ENCODE measurements at regions not wholly inside any gene's neighbourhood (a gene's known extent, or its start where the extent isn't known, plus 50 kb on each side); places are given as distances from the start of the nearest gene placed in this dataset.

- Histone ChIP-seq H3K4me2 (replicated peaks; ENCODE audit: extremely low read depth, low read length, poor library complexity, severe bottlenecking) (no peak overlapping the region), H3K79me2 (ENCODE audit: insufficient read depth, low read length) (no peaks in the 10 kb centered on the region), H3K27ac (ENCODE audit: low read depth in 1 of 2, low read length in 2 of 2) (peak overlapping the region in 1 of 2 donors; percentile 11), H3K9ac (ENCODE audit: insufficient read depth, low read length, poor library complexity, severe bottlenecking) (no peak overlapping the region), H3K27me3 (ENCODE audit: control insufficient read depth in 2 of 2, insufficient read depth in 2 of 2, low read length in 2 of 2) (no peaks in the 10 kb centered on the region), H4K20me1 (ENCODE audit: insufficient read depth, low read length) (no peaks in the 10 kb centered on the region), H3K9me3 (replicated peaks in 1 of 2; ENCODE audit: control insufficient read depth in 1 of 2, insufficient read depth in 1 of 2, low read length in 2 of 2) (no peaks in the 10 kb centered on the region), H3K4me1 (ENCODE audit: control insufficient read depth in 1 of 2, insufficient read depth in 2 of 2, low read length in 2 of 2) (peaks cover 21 to 38% of the 10 kb centered on the region in 2 donors), H3K4me3 (replicated peaks in 1 of 3; ENCODE audit: low read depth in 2 of 3, low read length in 3 of 3) (no peak overlapping the region), H3K36me3 (replicated peaks in 1 of 2; ENCODE audit: control insufficient read depth in 1 of 2, insufficient read depth in 2 of 2, low read length in 2 of 2) (no peaks in the 10 kb centered on the region), H2AFZ (ENCODE audit: insufficient read depth, low read depth, low read length, poor library complexity, severe bottlenecking) (no peak overlapping the region)
- TF ChIP-seq, protein P1, sequence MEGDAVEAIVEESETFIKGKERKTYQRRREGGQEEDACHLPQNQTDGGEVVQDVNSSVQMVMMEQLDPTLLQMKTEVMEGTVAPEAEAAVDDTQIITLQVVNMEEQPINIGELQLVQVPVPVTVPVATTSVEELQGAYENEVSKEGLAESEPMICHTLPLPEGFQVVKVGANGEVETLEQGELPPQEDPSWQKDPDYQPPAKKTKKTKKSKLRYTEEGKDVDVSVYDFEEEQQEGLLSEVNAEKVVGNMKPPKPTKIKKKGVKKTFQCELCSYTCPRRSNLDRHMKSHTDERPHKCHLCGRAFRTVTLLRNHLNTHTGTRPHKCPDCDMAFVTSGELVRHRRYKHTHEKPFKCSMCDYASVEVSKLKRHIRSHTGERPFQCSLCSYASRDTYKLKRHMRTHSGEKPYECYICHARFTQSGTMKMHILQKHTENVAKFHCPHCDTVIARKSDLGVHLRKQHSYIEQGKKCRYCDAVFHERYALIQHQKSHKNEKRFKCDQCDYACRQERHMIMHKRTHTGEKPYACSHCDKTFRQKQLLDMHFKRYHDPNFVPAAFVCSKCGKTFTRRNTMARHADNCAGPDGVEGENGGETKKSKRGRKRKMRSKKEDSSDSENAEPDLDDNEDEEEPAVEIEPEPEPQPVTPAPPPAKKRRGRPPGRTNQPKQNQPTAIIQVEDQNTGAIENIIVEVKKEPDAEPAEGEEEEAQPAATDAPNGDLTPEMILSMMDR (IDR thresholded peaks at IDR 0.05): no peak
- 100% methylated on average over 2 of the region's 5 CpGs for WGBS (ENCODE audit: insufficient coverage)
- no peak overlapping the region for H3K4me3 Mint-ChIP-seq
- H3K4me1 Mint-ChIP-seq: peaks cover 44% of the 10 kb centered on the region
- intact Hi-C loops (cut with micrococcal nuclease): loop anchor here in 1 of 2 donors (10.0 kb wide), 1 partner anchor 47 kb away; no protein-coding TSS in a partner anchor
- H3K27me3 Mint-ChIP-seq (ENCODE audit: low read depth in 3 of 3): no peaks in the 10 kb centered on the region
- H3K27ac Mint-ChIP-seq: no peak overlapping the region
- peaks cover 0 to 5% (median under 1%) of the 10 kb centered on the region in 7 donors for H3K9me3 Mint-ChIP-seq
- peaks cover 0 to 3% of the 10 kb centered on the region in 2 donors for H3K36me3 Mint-ChIP-seq
- no peak for DNase-seq
Observed at GRCh38 chr1:168468042-168468809, 75.6 kb downstream of the XCL2 start.

DNA sequence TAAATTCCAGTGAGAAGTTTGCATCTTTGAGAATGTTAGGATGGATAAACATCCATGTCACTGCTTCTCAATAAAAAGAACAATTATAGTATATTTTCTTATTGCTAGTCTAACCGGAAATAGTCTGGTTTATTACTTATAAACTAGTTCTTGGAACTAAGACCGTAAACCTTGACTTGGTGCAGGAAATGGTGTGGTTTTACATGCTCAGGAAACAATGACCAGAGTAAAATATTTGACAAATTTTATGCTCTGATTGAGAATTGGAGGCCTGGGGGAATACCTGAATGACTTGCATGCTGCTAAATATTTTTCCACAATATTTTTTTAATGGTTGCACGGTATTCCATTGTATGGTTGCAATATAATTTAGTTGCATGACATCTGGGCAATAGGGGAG is 76.3 kb downstream of the XCL2 start:
- peaks cover 21 to 38% of the 10 kb centered on the region in 2 donors for H3K4me1 ChIP-seq (ENCODE audit: control insufficient read depth in 1 of 2, insufficient read depth in 2 of 2, low read length in 2 of 2)
- H3K4me3 ChIP-seq (replicated peaks in 1 of 3; ENCODE audit: low read depth in 2 of 3, low read length in 3 of 3): no peak overlapping the region
- TF ChIP-seq, protein P1 (IDR thresholded peaks at IDR 0.05): no peak
- H3K36me3 ChIP-seq (replicated peaks in 1 of 2; ENCODE audit: control insufficient read depth in 1 of 2, insufficient read depth in 2 of 2, low read length in 2 of 2): no peaks in the 10 kb centered on the region
- Mint-ChIP-seq H3K27me3 (ENCODE audit: low read depth in 3 of 3) (no peaks in the 10 kb centered on the region), H3K4me3 (no peak overlapping the region), H3K27ac (no peak overlapping the region), H3K4me1 (peaks cover 44% of the 10 kb centered on the region), H3K9me3 (peaks cover 0 to 5% (median 4%) of the 10 kb centered on the region in 7 donors), H3K36me3 (no peaks in the 10 kb centered on the region)
- no peaks in the 10 kb centered on the region for H3K27me3 ChIP-seq (ENCODE audit: control insufficient read depth in 2 of 2, insufficient read depth in 2 of 2, low read length in 2 of 2)
- no peak overlapping the region for H3K4me2 ChIP-seq (replicated peaks; ENCODE audit: extremely low read depth, low read length, poor library complexity, severe bottlenecking)
- no peaks in the 10 kb centered on the region for H4K20me1 ChIP-seq (ENCODE audit: insufficient read depth, low read length)
- peak overlapping the region; percentile 52 for H2AFZ ChIP-seq (ENCODE audit: insufficient read depth, low read depth, low read length, poor library complexity, severe bottlenecking)
- H3K79me2 ChIP-seq (ENCODE audit: insufficient read depth, low read length): no peaks in the 10 kb centered on the region
- peak overlapping the region in 1 of 2 donors; percentile 60 for H3K27ac ChIP-seq (ENCODE audit: low read depth in 1 of 2, low read length in 2 of 2)
- H3K9ac ChIP-seq (ENCODE audit: insufficient read depth, low read length, poor library complexity, severe bottlenecking): no peak overlapping the region
- 0% methylated on average over 1 of the region's 3 CpGs for WGBS (ENCODE audit: insufficient coverage)
- no peak for DNase-seq
- intact Hi-C loops (cut with micrococcal nuclease): loop anchor here in 1 of 2 donors (10.0 kb wide), 1 partner anchor 47 kb away; no protein-coding TSS in a partner anchor
- H3K9me3 ChIP-seq (replicated peaks in 1 of 2; ENCODE audit: control insufficient read depth in 1 of 2, insufficient read depth in 1 of 2, low read length in 2 of 2): peaks cover 0 to 4% of the 10 kb centered on the region in 2 donors

All from CD14-positive monocyte (primary cell).